DND-41 (cell line): ENCODE measurements at regions not wholly inside any gene's neighbourhood (a gene's known extent, or its start where the extent isn't known, plus 50 kb on each side); places are given as distances from the start of the nearest gene placed in this dataset.

Experiments
- ATAC-seq: fragments of 200-7000 bp; cut with Tn5 transposase; 3 replicates; pipeline ENCODE4 v1.9.1; 2021; ENCODE audit warnings: low read depth; ENCODE audit not compliant: insufficient read depth
- DNase-seq: peaks from one replicate; pipeline ENCODE4 v3.0.0-alpha.2; 2020
- H2AFZ ChIP-seq: 2 replicates; pipeline ENCODE4 v1.6.0; 2012; ENCODE audit warnings: low read depth, low read length
- H3K27ac ChIP-seq: 2 replicates; pipeline ENCODE4 v1.5.1; 2012; ENCODE audit warnings: low read length, inconsistent platforms
- H3K27me3 ChIP-seq: fragments of 200-600 bp; sonication (generic); 2 replicates; pipeline ENCODE4 v1.6.0; 2012; ENCODE audit warnings: low read length, mild to moderate bottlenecking, inconsistent platforms; ENCODE audit not compliant: insufficient read depth, poor library complexity
- H3K36me3 ChIP-seq: 2 replicates; pipeline ENCODE4 v1.5.1; 2012; ENCODE audit warnings: low read length, inconsistent platforms; ENCODE audit not compliant: insufficient read depth
- H3K4me1 ChIP-seq: 2 replicates; pipeline ENCODE4 v1.5.1; 2012; ENCODE audit warnings: mild to moderate bottlenecking, low read length; ENCODE audit not compliant: insufficient read depth
- H3K4me2 ChIP-seq: 2 replicates; pipeline ENCODE4 v1.6.0; 2012; ENCODE audit warnings: mild to moderate bottlenecking, moderate library complexity, low read length, inconsistent platforms; ENCODE audit not compliant: insufficient read depth
- H3K4me3 ChIP-seq, 2 experiments: fragments of 200-600 bp in 1 of 2; shearing (Covaris generic) in 1 of 2; 2 replicates each; pipeline ENCODE4 v1.5.1; 2012 to 2016; ENCODE audit warnings: inconsistent platforms in 2 of 2, low read length in 2 of 2, mild to moderate bottlenecking in 2 of 2, low read depth in 1 of 2, moderate library complexity in 1 of 2
- H3K79me2 ChIP-seq: 2 replicates; pipeline ENCODE4 v1.6.0; 2012; ENCODE audit warnings: low read length, inconsistent platforms; ENCODE audit not compliant: insufficient read depth
- H3K9ac ChIP-seq: 2 replicates; pipeline ENCODE4 v1.6.0; 2012; ENCODE audit warnings: low read depth, mild to moderate bottlenecking, inconsistent platforms, low read length, moderate library complexity
- H3K9me3 ChIP-seq: 2 replicates; pipeline ENCODE4 v1.5.1; 2012; ENCODE audit warnings: low read length, moderate library complexity, mild to moderate bottlenecking, inconsistent platforms; ENCODE audit not compliant: insufficient read depth, severe bottlenecking
- H4K20me1 ChIP-seq: 2 replicates; pipeline ENCODE4 v1.6.0; 2012; ENCODE audit warnings: low read length; ENCODE audit not compliant: insufficient read depth
- EZH2 ChIP-seq: IDR thresholded peaks from 3 replicates; pipeline ENCODE4 v1.6.1; 2012; ENCODE audit warnings: borderline replicate concordance, low read depth, mild to moderate bottlenecking, moderate library complexity, low read length, inconsistent platforms; ENCODE audit not compliant: severe bottlenecking
- TF ChIP-seq, protein P1 (sequence below): IDR thresholded peaks from 2 replicates; pipeline ENCODE4 v1.5.1; 2012; ENCODE audit warnings: borderline replicate concordance, low read length, moderate library complexity, mild to moderate bottlenecking; ENCODE audit not compliant: poor library complexity, severe bottlenecking; ENCODE audit errors: extremely low read depth

DNA sequence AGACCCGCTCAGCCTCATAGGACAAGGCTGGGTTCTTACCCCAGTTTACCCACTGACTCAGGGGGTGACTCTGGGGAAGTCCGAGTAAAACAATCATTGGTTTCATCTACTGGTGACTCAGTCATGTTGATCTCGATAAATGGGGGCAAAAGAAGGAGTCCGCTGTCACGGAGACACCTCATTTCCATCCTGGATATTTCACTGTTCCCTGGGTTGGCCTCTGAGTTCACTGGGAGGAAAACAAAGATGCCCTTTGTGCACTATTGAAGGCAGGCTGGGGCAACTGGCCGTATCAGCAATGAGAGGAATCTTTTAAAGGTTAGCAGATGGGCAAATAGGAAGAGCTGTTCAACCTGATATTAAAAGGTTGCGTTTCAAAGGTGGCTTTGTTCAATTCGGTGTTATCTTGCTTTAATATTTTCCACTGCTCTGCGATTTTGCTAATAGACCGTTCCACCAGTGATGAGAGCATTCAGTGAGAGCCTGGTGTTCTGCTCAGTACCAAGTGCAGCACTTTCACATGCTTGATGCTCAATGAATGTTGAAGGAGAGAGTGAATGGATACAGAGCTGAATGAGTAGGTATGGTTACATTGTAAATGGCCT lies 110.2 kb upstream of the EGFLAM start:
- TF ChIP-seq, protein P1, sequence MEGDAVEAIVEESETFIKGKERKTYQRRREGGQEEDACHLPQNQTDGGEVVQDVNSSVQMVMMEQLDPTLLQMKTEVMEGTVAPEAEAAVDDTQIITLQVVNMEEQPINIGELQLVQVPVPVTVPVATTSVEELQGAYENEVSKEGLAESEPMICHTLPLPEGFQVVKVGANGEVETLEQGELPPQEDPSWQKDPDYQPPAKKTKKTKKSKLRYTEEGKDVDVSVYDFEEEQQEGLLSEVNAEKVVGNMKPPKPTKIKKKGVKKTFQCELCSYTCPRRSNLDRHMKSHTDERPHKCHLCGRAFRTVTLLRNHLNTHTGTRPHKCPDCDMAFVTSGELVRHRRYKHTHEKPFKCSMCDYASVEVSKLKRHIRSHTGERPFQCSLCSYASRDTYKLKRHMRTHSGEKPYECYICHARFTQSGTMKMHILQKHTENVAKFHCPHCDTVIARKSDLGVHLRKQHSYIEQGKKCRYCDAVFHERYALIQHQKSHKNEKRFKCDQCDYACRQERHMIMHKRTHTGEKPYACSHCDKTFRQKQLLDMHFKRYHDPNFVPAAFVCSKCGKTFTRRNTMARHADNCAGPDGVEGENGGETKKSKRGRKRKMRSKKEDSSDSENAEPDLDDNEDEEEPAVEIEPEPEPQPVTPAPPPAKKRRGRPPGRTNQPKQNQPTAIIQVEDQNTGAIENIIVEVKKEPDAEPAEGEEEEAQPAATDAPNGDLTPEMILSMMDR: no peak
- TF ChIP-seq EZH2: no peak
- H3K4me2 ChIP-seq: no peak overlapping the region
- no peaks in the 10 kb centered on the region for H3K9me3 ChIP-seq
- no peak overlapping the region for H3K4me3 ChIP-seq
- H2AFZ ChIP-seq: no peak overlapping the region
- no peaks in the 10 kb centered on the region for H3K79me2 ChIP-seq
- H3K4me1 ChIP-seq: no peaks in the 10 kb centered on the region
- no peak overlapping the region for H3K27ac ChIP-seq
- DNase-seq (no peak), ATAC-seq (no peak)
- H3K27me3 ChIP-seq: peaks cover 4% of the 10 kb centered on the region
- H3K36me3 ChIP-seq: no peaks in the 10 kb centered on the region
- no peaks in the 10 kb centered on the region for H4K20me1 ChIP-seq
- no peak overlapping the region for H3K9ac ChIP-seq

DNA sequence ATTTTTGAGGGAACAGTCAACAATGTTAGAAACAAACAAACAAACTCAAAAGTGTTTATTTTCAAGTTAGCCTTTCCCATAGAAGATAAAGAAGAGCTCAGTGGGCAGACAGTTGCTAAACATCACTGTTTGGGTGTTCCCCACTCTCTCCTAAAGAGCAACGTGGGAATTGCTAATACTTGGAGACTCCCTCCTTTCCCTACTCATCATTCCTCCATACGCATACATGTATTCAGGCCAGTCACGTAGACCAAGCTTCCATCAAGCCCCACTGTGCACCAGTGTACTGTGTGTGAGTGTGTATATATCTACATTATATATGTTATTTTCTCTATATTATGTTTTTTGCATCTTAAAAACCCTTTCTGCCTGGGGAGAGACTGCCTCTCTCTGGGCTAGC lies 115.0 kb upstream of the EGFLAM start:
- Histone ChIP-seq H3K9ac (no peak overlapping the region), H3K27me3 (peaks cover 4% of the 10 kb centered on the region), H3K36me3 (no peaks in the 10 kb centered on the region), H4K20me1 (no peaks in the 10 kb centered on the region), H3K27ac (no peak overlapping the region), H3K4me2 (no peak overlapping the region), H3K4me1 (no peaks in the 10 kb centered on the region), H3K9me3 (no peaks in the 10 kb centered on the region), H2AFZ (no peak overlapping the region), H3K79me2 (no peaks in the 10 kb centered on the region), H3K4me3 (no peak overlapping the region)
- ATAC-seq (no peak), DNase-seq (no peak)
- TF ChIP-seq, protein P1: no peak

DNA sequence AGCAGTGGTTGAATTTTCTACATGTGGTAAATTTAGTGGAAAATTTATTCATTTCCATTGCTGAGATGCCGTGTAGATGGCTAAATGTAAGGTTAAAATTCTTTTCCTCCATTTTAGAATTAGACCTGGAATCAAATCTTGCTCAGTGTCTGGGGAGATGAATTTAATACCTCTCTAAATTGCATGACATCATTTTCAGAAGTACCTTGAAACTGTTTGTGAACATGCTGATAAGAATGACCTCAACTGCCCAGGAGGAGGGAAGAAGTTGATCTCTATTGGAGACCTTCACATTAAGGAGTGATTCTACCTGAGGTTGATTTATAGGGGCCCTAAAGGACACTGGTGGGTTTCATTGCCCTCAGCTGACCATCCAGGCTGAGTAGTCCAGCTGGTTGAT lies 116.7 kb upstream of the EGFLAM start:
- TF ChIP-seq, protein P1: no peak
- TF ChIP-seq EZH2: no peak
- Histone ChIP-seq H3K9ac (no peak overlapping the region), H3K27ac (no peak overlapping the region), H3K27me3 (peaks cover 4% of the 10 kb centered on the region), H3K79me2 (no peaks in the 10 kb centered on the region), H3K4me3 (no peak overlapping the region), H3K4me1 (no peaks in the 10 kb centered on the region), H3K9me3 (no peaks in the 10 kb centered on the region), H3K4me2 (no peak overlapping the region), H4K20me1 (no peaks in the 10 kb centered on the region), H3K36me3 (no peaks in the 10 kb centered on the region), H2AFZ (no peak overlapping the region)
- DNase-seq (no peak), ATAC-seq (no peak)

DNA sequence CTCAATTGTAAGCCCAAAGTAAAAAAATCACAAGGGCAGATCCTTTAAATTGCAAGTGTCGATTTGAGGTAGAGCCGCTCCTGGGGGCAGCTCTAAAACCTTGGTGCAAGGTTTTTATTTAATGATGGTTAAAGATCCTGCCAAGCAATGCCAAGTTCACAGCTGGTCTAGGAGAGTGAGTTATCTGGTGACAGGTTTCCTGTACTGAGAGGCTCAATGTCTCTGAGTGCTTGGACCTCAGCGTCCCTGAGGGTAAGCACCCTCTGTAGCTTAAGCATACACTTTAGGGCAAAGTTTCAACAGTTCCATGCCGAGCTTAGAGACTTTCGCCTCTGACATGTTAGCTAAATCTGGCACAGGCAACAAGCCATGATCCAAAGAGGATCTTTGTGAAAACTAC lies 119.8 kb upstream of the EGFLAM start:
- Histone ChIP-seq H3K79me2 (no peaks in the 10 kb centered on the region), H3K27me3 (no peaks in the 10 kb centered on the region), H2AFZ (no peak overlapping the region)

More for the DNA sequence above, 119.8 kb upstream of the EGFLAM start:
- DNase-seq (no peak), ATAC-seq (no peak)
- TF ChIP-seq EZH2: no peak
- TF ChIP-seq, protein P1: no peak
- H3K4me2 ChIP-seq: no peak overlapping the region
- no peak overlapping the region for H3K4me3 ChIP-seq
- H3K4me1 ChIP-seq: no peaks in the 10 kb centered on the region
- H3K27ac ChIP-seq: no peak overlapping the region
- H3K36me3 ChIP-seq: no peaks in the 10 kb centered on the region
- H3K9ac ChIP-seq: no peak overlapping the region
- no peaks in the 10 kb centered on the region for H3K9me3 ChIP-seq
- no peaks in the 10 kb centered on the region for H4K20me1 ChIP-seq
